ENCODE measurements at regions not wholly inside any gene's neighbourhood (a gene's known extent, or its start where the extent isn't known, plus 50 kb on each side); places are given as distances from the start of the nearest gene placed in this dataset.

- Histone ChIP-seq H3K4me3 (ENCODE audit: low read length) (no peak overlapping the region), H3K9me3 (ENCODE audit: control insufficient read depth, low read depth, low read length) (no peaks in the 10 kb centered on the region), H3K4me1 (ENCODE audit: control insufficient read depth, insufficient read depth, low read length) (no peaks in the 10 kb centered on the region), H3K27ac (ENCODE audit: low read length) (no peak overlapping the region), H3K36me3 (ENCODE audit: control insufficient read depth, insufficient read depth, low read length) (no peaks in the 10 kb centered on the region), H3K27me3 (ENCODE audit: control insufficient read depth, insufficient read depth, low read length) (peaks cover 11% of the 10 kb centered on the region)
- no peak for DNase-seq
- WGBS (ENCODE audit: insufficient coverage, low lambda C conversion rate): 40% methylated on average over 1 of the region's 6 CpGs
These were observed 83.1 kb upstream of the CREB1 start for GRCh38 chr2:207446653-207447052.

DNA sequence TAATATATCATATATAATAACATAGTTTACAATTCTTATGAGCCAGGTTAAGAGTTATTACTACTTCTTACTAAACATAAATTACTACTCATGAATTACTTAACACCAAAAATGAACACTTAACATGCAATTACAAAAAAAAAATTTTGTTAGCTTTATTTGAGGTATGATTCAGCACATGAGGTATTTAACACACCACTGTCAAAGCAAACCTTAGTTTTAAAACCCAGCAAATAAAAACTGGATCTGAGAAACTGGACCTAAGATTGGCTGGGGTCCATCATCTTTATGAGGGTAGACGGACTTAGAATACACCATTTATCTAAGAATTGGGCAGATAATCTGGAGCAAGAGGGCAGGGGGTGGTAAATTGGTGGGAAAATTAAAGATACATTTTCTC lies 81.8 kb upstream of the CREB1 start:
- no peak for DNase-seq
- H3K4me1 ChIP-seq (ENCODE audit: control insufficient read depth, insufficient read depth, low read length): no peaks in the 10 kb centered on the region
- WGBS (ENCODE audit: insufficient coverage, low lambda C conversion rate): no CpG with 5 or more reads among the region's 1 CpG

GRCh38 chr2:207449642-207450165 lies 80.1 kb upstream of the CREB1 start:
- H3K27ac ChIP-seq (ENCODE audit: low read length): no peak overlapping the region
- H3K27me3 ChIP-seq (ENCODE audit: control insufficient read depth, insufficient read depth, low read length): peaks cover 7% of the 10 kb centered on the region
- H3K9me3 ChIP-seq (ENCODE audit: control insufficient read depth, low read depth, low read length): peaks cover 5% of the 10 kb centered on the region
- H3K4me1 ChIP-seq (ENCODE audit: control insufficient read depth, insufficient read depth, low read length): no peaks in the 10 kb centered on the region
- no peaks in the 10 kb centered on the region for H3K36me3 ChIP-seq (ENCODE audit: control insufficient read depth, insufficient read depth, low read length)
- no CpG with 5 or more reads among the region's 1 CpG for WGBS (ENCODE audit: insufficient coverage, low lambda C conversion rate)
- no peak for DNase-seq
- no peak overlapping the region for H3K4me3 ChIP-seq (ENCODE audit: low read length)

More for the DNA sequence above, 81.8 kb upstream of the CREB1 start:
- H3K36me3 ChIP-seq (ENCODE audit: control insufficient read depth, insufficient read depth, low read length): no peaks in the 10 kb centered on the region
- H3K9me3 ChIP-seq (ENCODE audit: control insufficient read depth, low read depth, low read length): no peaks in the 10 kb centered on the region
- H3K27ac ChIP-seq (ENCODE audit: low read length): no peak overlapping the region
- H3K27me3 ChIP-seq (ENCODE audit: control insufficient read depth, insufficient read depth, low read length): peaks cover 7% of the 10 kb centered on the region
- H3K4me3 ChIP-seq (ENCODE audit: low read length): no peak overlapping the region

DNA sequence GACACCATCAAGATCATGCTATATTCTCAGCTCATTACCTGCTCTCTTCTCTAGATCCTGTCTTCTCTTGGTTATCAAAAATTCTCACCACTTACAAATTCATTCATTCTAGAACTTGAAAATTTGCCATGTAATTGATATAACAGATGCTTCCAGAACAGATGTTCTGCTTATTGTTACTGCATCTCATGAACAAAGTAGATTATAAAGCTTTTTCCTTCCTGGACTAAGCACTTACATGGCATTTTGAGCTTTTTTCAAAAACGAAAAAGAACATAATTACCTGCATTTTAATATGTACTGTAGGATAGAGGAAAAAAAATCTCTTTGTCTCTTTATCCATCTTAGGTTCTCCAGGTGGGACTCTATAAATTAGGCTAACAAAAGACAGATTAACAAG lies 79.6 kb upstream of the CREB1 start:
- H3K36me3 ChIP-seq (ENCODE audit: control insufficient read depth, insufficient read depth, low read length): no peaks in the 10 kb centered on the region
- 60% methylated on average over 1 of the region's 1 CpG for WGBS (ENCODE audit: insufficient coverage, low lambda C conversion rate)
- peaks cover 7% of the 10 kb centered on the region for H3K27me3 ChIP-seq (ENCODE audit: control insufficient read depth, insufficient read depth, low read length)
- H3K4me3 ChIP-seq (ENCODE audit: low read length): no peak overlapping the region
- no peaks in the 10 kb centered on the region for H3K4me1 ChIP-seq (ENCODE audit: control insufficient read depth, insufficient read depth, low read length)
- no peak for DNase-seq
- H3K9me3 ChIP-seq (ENCODE audit: control insufficient read depth, low read depth, low read length): peaks cover 5% of the 10 kb centered on the region
- H3K27ac ChIP-seq (ENCODE audit: low read length): no peak overlapping the region

DNA sequence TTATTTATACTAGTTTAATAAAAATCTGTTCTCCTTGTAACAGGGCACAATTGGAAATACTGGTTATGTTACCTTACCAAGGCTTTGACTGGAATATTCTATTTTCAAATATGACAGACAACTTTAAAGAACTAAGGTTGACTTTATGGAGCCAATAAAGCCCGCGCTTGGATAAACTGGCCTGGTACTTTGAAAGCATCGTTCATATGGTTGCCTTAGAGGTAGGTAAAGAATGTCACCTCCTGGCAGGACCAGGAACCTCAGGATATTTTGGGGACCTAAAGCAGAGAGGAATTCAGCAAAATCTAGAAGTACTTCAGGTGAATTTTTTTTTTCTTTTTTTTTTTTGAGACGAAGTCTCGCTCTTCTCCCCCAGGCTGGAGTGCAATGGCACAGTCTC lies 71.2 kb upstream of the CREB1 start:
- Histone ChIP-seq H3K9me3 (ENCODE audit: control insufficient read depth, low read depth, low read length) (peaks cover 3% of the 10 kb centered on the region), H3K27ac (ENCODE audit: low read length) (no peak overlapping the region), H3K36me3 (ENCODE audit: control insufficient read depth, insufficient read depth, low read length) (no peaks in the 10 kb centered on the region), H3K27me3 (ENCODE audit: control insufficient read depth, insufficient read depth, low read length) (no peaks in the 10 kb centered on the region), H3K4me3 (ENCODE audit: low read length) (no peak overlapping the region), H3K4me1 (ENCODE audit: control insufficient read depth, insufficient read depth, low read length) (no peaks in the 10 kb centered on the region)
- WGBS (ENCODE audit: insufficient coverage, low lambda C conversion rate): no CpG with 5 or more reads among the region's 5 CpGs
- DNase-seq: no peak

- WGBS (ENCODE audit: insufficient coverage, low lambda C conversion rate): no CpG with 5 or more reads among the region's 7 CpGs
- Histone ChIP-seq H3K9me3 (ENCODE audit: control insufficient read depth, low read depth, low read length) (no peaks in the 10 kb centered on the region), H3K36me3 (ENCODE audit: control insufficient read depth, insufficient read depth, low read length) (no peaks in the 10 kb centered on the region), H3K4me3 (ENCODE audit: low read length) (no peak overlapping the region), H3K4me1 (ENCODE audit: control insufficient read depth, insufficient read depth, low read length) (no peaks in the 10 kb centered on the region), H3K27me3 (ENCODE audit: control insufficient read depth, insufficient read depth, low read length) (no peaks in the 10 kb centered on the region), H3K27ac (ENCODE audit: low read length) (no peak overlapping the region)
- no peak for DNase-seq
These were observed 69.6 kb upstream of the CREB1 start for GRCh38 chr2:207459990-207460757.

DNA sequence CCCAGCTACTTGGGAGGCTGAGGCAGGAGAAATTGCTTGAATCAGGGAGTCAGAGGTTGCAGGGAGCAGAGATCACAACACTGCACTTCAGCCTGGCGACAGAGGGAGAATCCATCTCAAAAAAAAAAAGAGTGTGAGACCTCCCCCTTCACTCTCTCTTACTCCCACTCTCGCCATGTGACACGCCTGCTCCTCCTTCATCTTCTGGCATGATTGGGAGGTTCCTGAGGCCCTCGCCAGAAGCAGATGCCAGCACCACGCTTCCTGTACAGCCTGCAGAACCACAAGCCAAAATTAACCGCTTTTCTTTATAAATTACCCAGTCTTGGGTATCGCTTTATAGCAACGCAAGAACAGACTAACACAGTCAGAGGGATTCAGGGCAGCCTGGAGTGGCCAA lies 66.3 kb upstream of the CREB1 start:
- no CpG with 5 or more reads among the region's 8 CpGs for WGBS (ENCODE audit: insufficient coverage, low lambda C conversion rate)
- no peaks in the 10 kb centered on the region for H3K4me1 ChIP-seq (ENCODE audit: control insufficient read depth, insufficient read depth, low read length)
- no peak overlapping the region for H3K27ac ChIP-seq (ENCODE audit: low read length)
- no peak overlapping the region for H3K4me3 ChIP-seq (ENCODE audit: low read length)
- peaks cover 4% of the 10 kb centered on the region for H3K27me3 ChIP-seq (ENCODE audit: control insufficient read depth, insufficient read depth, low read length)
- no peak for DNase-seq
- no peaks in the 10 kb centered on the region for H3K9me3 ChIP-seq (ENCODE audit: control insufficient read depth, low read depth, low read length)
- H3K36me3 ChIP-seq (ENCODE audit: control insufficient read depth, insufficient read depth, low read length): no peaks in the 10 kb centered on the region

- 80% methylated on average over 1 of the region's 10 CpGs for WGBS (ENCODE audit: insufficient coverage, low lambda C conversion rate)
- Histone ChIP-seq H3K27ac (ENCODE audit: low read length) (no peak overlapping the region), H3K4me3 (ENCODE audit: low read length) (no peak overlapping the region), H3K9me3 (ENCODE audit: control insufficient read depth, low read depth, low read length) (no peaks in the 10 kb centered on the region), H3K4me1 (ENCODE audit: control insufficient read depth, insufficient read depth, low read length) (no peaks in the 10 kb centered on the region), H3K36me3 (ENCODE audit: control insufficient read depth, insufficient read depth, low read length) (no peaks in the 10 kb centered on the region), H3K27me3 (ENCODE audit: control insufficient read depth, insufficient read depth, low read length) (peaks cover 4% of the 10 kb centered on the region)
- no peak for DNase-seq
These were observed 65.8 kb upstream of the CREB1 start for GRCh38 chr2:207464007-207464406.

GRCh38 chr2:207465894-207466293 lies 63.9 kb upstream of the CREB1 start:
- H3K4me1 ChIP-seq (ENCODE audit: control insufficient read depth, insufficient read depth, low read length): no peaks in the 10 kb centered on the region
- H3K9me3 ChIP-seq (ENCODE audit: control insufficient read depth, low read depth, low read length): no peaks in the 10 kb centered on the region
- DNase-seq: no peak
- WGBS (ENCODE audit: insufficient coverage, low lambda C conversion rate): no CpG with 5 or more reads among the region's 1 CpG
- H3K4me3 ChIP-seq (ENCODE audit: low read length): no peak overlapping the region
- no peak overlapping the region for H3K27ac ChIP-seq (ENCODE audit: low read length)
- H3K27me3 ChIP-seq (ENCODE audit: control insufficient read depth, insufficient read depth, low read length): peaks cover 4% of the 10 kb centered on the region
- no peaks in the 10 kb centered on the region for H3K36me3 ChIP-seq (ENCODE audit: control insufficient read depth, insufficient read depth, low read length)

DNA sequence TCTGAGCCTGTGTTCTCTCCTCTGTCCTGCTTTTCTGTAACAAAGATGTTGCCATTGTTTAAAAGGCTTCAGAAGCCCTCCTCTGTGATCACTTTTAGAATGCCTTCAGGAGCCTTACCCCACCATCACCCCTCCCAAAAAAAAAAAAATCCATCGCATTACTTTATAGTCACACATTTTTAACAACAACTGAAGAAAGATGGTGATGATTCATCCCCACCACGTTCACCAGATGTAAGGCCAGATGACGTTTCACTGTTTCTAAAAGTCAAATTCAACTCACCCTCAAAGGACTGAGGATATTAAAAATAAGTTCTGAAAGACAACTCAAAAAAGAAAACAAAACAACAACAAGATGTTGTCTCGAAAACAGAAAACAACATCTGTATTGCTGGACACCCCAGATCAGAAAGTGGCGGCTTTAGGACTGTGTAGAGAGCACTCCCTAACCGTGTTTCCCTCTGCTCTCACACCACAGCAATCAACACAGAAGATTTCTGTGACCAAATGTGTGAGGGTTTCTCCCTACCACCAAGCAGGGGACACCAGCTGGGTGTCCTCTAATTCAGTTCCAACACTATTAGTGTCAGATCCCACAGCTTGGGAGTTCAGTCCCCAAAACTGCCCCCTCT lies 61.9 kb upstream of the CREB1 start:
- H3K27me3 ChIP-seq (ENCODE audit: control insufficient read depth, insufficient read depth, low read length): peaks cover 4% of the 10 kb centered on the region
- no peaks in the 10 kb centered on the region for H3K36me3 ChIP-seq (ENCODE audit: control insufficient read depth, insufficient read depth, low read length)
- no peak overlapping the region for H3K27ac ChIP-seq (ENCODE audit: low read length)
- WGBS (ENCODE audit: insufficient coverage, low lambda C conversion rate): 80% methylated on average over 2 of the region's 6 CpGs
- DNase-seq: no peak
- H3K4me3 ChIP-seq (ENCODE audit: low read length): no peak overlapping the region
- H3K9me3 ChIP-seq (ENCODE audit: control insufficient read depth, low read depth, low read length): no peaks in the 10 kb centered on the region
- H3K4me1 ChIP-seq (ENCODE audit: control insufficient read depth, insufficient read depth, low read length): peaks cover under 1% of the 10 kb centered on the region
